ENCODE measurements at regions not wholly inside any gene's neighbourhood (a gene's known extent, or its start where the extent isn't known, plus 50 kb on each side); places are given as distances from the start of the nearest gene placed in this dataset.
"Not testable (repeated sequence)": the region's sequence is repeated elsewhere in the genome, so short reads cannot be mapped to it uniquely, and the experiment has no call there.

- ATAC-seq (replicated peaks; ENCODE audit: extremely low read depth, poor library complexity, severe bottlenecking) (no peak), DNase-seq (ENCODE audit: low spot score in 2 of 2) (no peak)
- H3K9me3 Mint-ChIP-seq: peaks cover 10% of the 10 kb centered on the region
- H3K27me3 Mint-ChIP-seq: no peaks in the 10 kb centered on the region
- H3K4me3 Mint-ChIP-seq: no peak overlapping the region
- H3K27ac Mint-ChIP-seq (ENCODE audit: low read depth): no peak overlapping the region
- no peaks in the 10 kb centered on the region for H3K4me1 Mint-ChIP-seq
- no peaks in the 10 kb centered on the region for H3K36me3 Mint-ChIP-seq (ENCODE audit: insufficient read depth)
Measured at GRCh38 chr10:23824822-23825221, 384.1 kb upstream of the KIAA1217 start.

- ATAC-seq (replicated peaks; ENCODE audit: extremely low read depth, poor library complexity, severe bottlenecking): no peak
- no peaks in the 10 kb centered on the region for H3K36me3 Mint-ChIP-seq (ENCODE audit: insufficient read depth)
- peaks cover 11% of the 10 kb centered on the region for H3K9me3 Mint-ChIP-seq
- H3K27ac Mint-ChIP-seq (ENCODE audit: low read depth): no peak overlapping the region
- H3K27me3 Mint-ChIP-seq: no peaks in the 10 kb centered on the region
- no peak overlapping the region for H3K4me3 Mint-ChIP-seq
- DNase-seq (ENCODE audit: low spot score in 2 of 2): no peak
- H3K4me1 Mint-ChIP-seq: no peaks in the 10 kb centered on the region
Measured at GRCh38 chr10:23826421-23826820, 382.5 kb upstream of the KIAA1217 start.

GRCh38 chr10:23829556-23829955 is 379.4 kb upstream of the KIAA1217 start:
- DNase-seq (ENCODE audit: low spot score in 2 of 2) (no peak), ATAC-seq (replicated peaks; ENCODE audit: extremely low read depth, poor library complexity, severe bottlenecking) (no peak)
- peaks cover 15% of the 10 kb centered on the region for H3K9me3 Mint-ChIP-seq
- no peak overlapping the region for H3K4me3 Mint-ChIP-seq
- H3K36me3 Mint-ChIP-seq (ENCODE audit: insufficient read depth): no peaks in the 10 kb centered on the region
- H3K4me1 Mint-ChIP-seq: no peaks in the 10 kb centered on the region
- H3K27me3 Mint-ChIP-seq: no peaks in the 10 kb centered on the region
- H3K27ac Mint-ChIP-seq (ENCODE audit: low read depth): no peak overlapping the region

- ATAC-seq (replicated peaks; ENCODE audit: extremely low read depth, poor library complexity, severe bottlenecking) (no peak), DNase-seq (ENCODE audit: low spot score in 2 of 2) (no peak)
- Mint-ChIP-seq H3K36me3 (ENCODE audit: insufficient read depth) (no peaks in the 10 kb centered on the region), H3K27ac (ENCODE audit: low read depth) (no peak overlapping the region), H3K27me3 (no peaks in the 10 kb centered on the region), H3K9me3 (peaks cover 15% of the 10 kb centered on the region), H3K4me3 (no peak overlapping the region), H3K4me1 (no peaks in the 10 kb centered on the region)
Measured at GRCh38 chr10:23834091-23834490, 374.8 kb upstream of the KIAA1217 start.

GRCh38 chr10:23850631-23851030 is 358.3 kb upstream of the KIAA1217 start:
- H3K27ac Mint-ChIP-seq (ENCODE audit: low read depth): no peak overlapping the region
- no peaks in the 10 kb centered on the region for H3K4me1 Mint-ChIP-seq
- H3K9me3 Mint-ChIP-seq: peaks cover 24% of the 10 kb centered on the region
- DNase-seq (ENCODE audit: low spot score in 2 of 2): no peak
- no peaks in the 10 kb centered on the region for H3K36me3 Mint-ChIP-seq (ENCODE audit: insufficient read depth)
- no peak overlapping the region for H3K4me3 Mint-ChIP-seq
- no peaks in the 10 kb centered on the region for H3K27me3 Mint-ChIP-seq
- ATAC-seq (replicated peaks; ENCODE audit: extremely low read depth, poor library complexity, severe bottlenecking): no peak

- H3K36me3 Mint-ChIP-seq (ENCODE audit: insufficient read depth): no peaks in the 10 kb centered on the region
- no peak overlapping the region for H3K4me3 Mint-ChIP-seq
- H3K9me3 Mint-ChIP-seq: peaks cover 6% of the 10 kb centered on the region
- no peaks in the 10 kb centered on the region for H3K4me1 Mint-ChIP-seq
- H3K27ac Mint-ChIP-seq (ENCODE audit: low read depth): no peak overlapping the region
- H3K27me3 Mint-ChIP-seq: no peaks in the 10 kb centered on the region
- ATAC-seq (replicated peaks; ENCODE audit: extremely low read depth, poor library complexity, severe bottlenecking) (no peak), DNase-seq (ENCODE audit: low spot score in 2 of 2) (no peak)
Measured at GRCh38 chr10:23859598-23859997, 349.3 kb upstream of the KIAA1217 start.

- no peak overlapping the region for H3K27ac Mint-ChIP-seq (ENCODE audit: low read depth)
- H3K27me3 Mint-ChIP-seq: no peaks in the 10 kb centered on the region
- no peaks in the 10 kb centered on the region for H3K4me1 Mint-ChIP-seq
- DNase-seq (ENCODE audit: low spot score in 2 of 2): no peak
- H3K36me3 Mint-ChIP-seq (ENCODE audit: insufficient read depth): no peaks in the 10 kb centered on the region
- ATAC-seq (replicated peaks; ENCODE audit: extremely low read depth, poor library complexity, severe bottlenecking): no peak
- peaks cover 6% of the 10 kb centered on the region for H3K9me3 Mint-ChIP-seq
- H3K4me3 Mint-ChIP-seq: no peak overlapping the region
Measured at GRCh38 chr10:23864631-23865147, 344.2 kb upstream of the KIAA1217 start.

GRCh38 chr10:23866985-23867384 is 342.0 kb upstream of the KIAA1217 start:
- ATAC-seq (replicated peaks; ENCODE audit: extremely low read depth, poor library complexity, severe bottlenecking); H3K27me3 Mint-ChIP-seq; DNase-seq (ENCODE audit: low spot score in 2 of 2); H3K4me3 Mint-ChIP-seq; H3K36me3 Mint-ChIP-seq (ENCODE audit: insufficient read depth); H3K27ac Mint-ChIP-seq (ENCODE audit: low read depth); H3K4me1 Mint-ChIP-seq: not testable (repeated sequence)
- peaks cover 12% of the 10 kb centered on the region for H3K9me3 Mint-ChIP-seq

GRCh38 chr10:23868121-23868520 is 340.8 kb upstream of the KIAA1217 start:
- Mint-ChIP-seq H3K4me3 (no peak overlapping the region), H3K36me3 (ENCODE audit: insufficient read depth) (no peaks in the 10 kb centered on the region), H3K27me3 (no peaks in the 10 kb centered on the region), H3K4me1 (no peaks in the 10 kb centered on the region), H3K27ac (ENCODE audit: low read depth) (no peak overlapping the region), H3K9me3 (peaks cover 12% of the 10 kb centered on the region)
- DNase-seq (ENCODE audit: low spot score in 2 of 2) (no peak), ATAC-seq (replicated peaks; ENCODE audit: extremely low read depth, poor library complexity, severe bottlenecking) (no peak)

- ATAC-seq (replicated peaks; ENCODE audit: extremely low read depth, poor library complexity, severe bottlenecking): no peak
Measured at GRCh38 chr10:23869548-23869947, 339.4 kb upstream of the KIAA1217 start.

GRCh38 chr10:23869996-23870395 is 338.9 kb upstream of the KIAA1217 start:
- no peaks in the 10 kb centered on the region for H3K27me3 Mint-ChIP-seq
- no peak overlapping the region for H3K4me3 Mint-ChIP-seq

More at GRCh38 chr10:23869548-23869947, 339.4 kb upstream of the KIAA1217 start:
- no peaks in the 10 kb centered on the region for H3K27me3 Mint-ChIP-seq
- peaks cover 5% of the 10 kb centered on the region for H3K9me3 Mint-ChIP-seq
- DNase-seq (ENCODE audit: low spot score in 2 of 2): no peak
- no peaks in the 10 kb centered on the region for H3K36me3 Mint-ChIP-seq (ENCODE audit: insufficient read depth)
- no peak overlapping the region for H3K27ac Mint-ChIP-seq (ENCODE audit: low read depth)
- H3K4me3 Mint-ChIP-seq: no peak overlapping the region
- H3K4me1 Mint-ChIP-seq: no peaks in the 10 kb centered on the region

GRCh38 chr10:23870651-23871610 is 338.0 kb upstream of the KIAA1217 start:
- ATAC-seq (replicated peaks; ENCODE audit: extremely low read depth, poor library complexity, severe bottlenecking): no peak
- Mint-ChIP-seq H3K36me3 (ENCODE audit: insufficient read depth) (no peaks in the 10 kb centered on the region), H3K4me1 (no peaks in the 10 kb centered on the region), H3K27me3 (no peaks in the 10 kb centered on the region), H3K9me3 (peaks cover 5% of the 10 kb centered on the region), H3K27ac (ENCODE audit: low read depth) (no peak overlapping the region), H3K4me3 (no peak overlapping the region)
- DNase-seq (ENCODE audit: low spot score in 2 of 2): no peak

More at GRCh38 chr10:23869996-23870395, 338.9 kb upstream of the KIAA1217 start:
- no peak overlapping the region for H3K27ac Mint-ChIP-seq (ENCODE audit: low read depth)
- H3K36me3 Mint-ChIP-seq (ENCODE audit: insufficient read depth): no peaks in the 10 kb centered on the region
- peaks cover 5% of the 10 kb centered on the region for H3K9me3 Mint-ChIP-seq
- ATAC-seq (replicated peaks; ENCODE audit: extremely low read depth, poor library complexity, severe bottlenecking) (no peak), DNase-seq (ENCODE audit: low spot score in 2 of 2) (no peak)
- no peaks in the 10 kb centered on the region for H3K4me1 Mint-ChIP-seq

GRCh38 chr10:23872290-23872689 is 336.6 kb upstream of the KIAA1217 start:
- no peaks in the 10 kb centered on the region for H3K36me3 Mint-ChIP-seq (ENCODE audit: insufficient read depth)
- no peak overlapping the region for H3K27ac Mint-ChIP-seq (ENCODE audit: low read depth)
- no peaks in the 10 kb centered on the region for H3K4me1 Mint-ChIP-seq
- ATAC-seq (replicated peaks; ENCODE audit: extremely low read depth, poor library complexity, severe bottlenecking) (no peak), DNase-seq (ENCODE audit: low spot score in 2 of 2) (no peak)
- H3K27me3 Mint-ChIP-seq: no peaks in the 10 kb centered on the region
- H3K9me3 Mint-ChIP-seq: peaks cover 5% of the 10 kb centered on the region
- H3K4me3 Mint-ChIP-seq: no peak overlapping the region
